Activated T-cell treated with anti-CD3 and anti-CD28 coated beads, Interleukin-2, amount 50 U/mL, for 48 hours (primary cell): ENCODE measurements at regions not wholly inside any gene's neighbourhood (a gene's known extent, or its start where the extent isn't known, plus 50 kb on each side); places are given as distances from the start of the nearest gene placed in this dataset.
"Not testable (repeated sequence)": the region's sequence is repeated elsewhere in the genome, so short reads cannot be mapped to it uniquely, and the experiment has no call there.

Experiments
- DNase-seq, 2 experiments: peaks; one replicate each; pipeline ENCODE4 v3.0.0-alpha.2; 2020

DNA sequence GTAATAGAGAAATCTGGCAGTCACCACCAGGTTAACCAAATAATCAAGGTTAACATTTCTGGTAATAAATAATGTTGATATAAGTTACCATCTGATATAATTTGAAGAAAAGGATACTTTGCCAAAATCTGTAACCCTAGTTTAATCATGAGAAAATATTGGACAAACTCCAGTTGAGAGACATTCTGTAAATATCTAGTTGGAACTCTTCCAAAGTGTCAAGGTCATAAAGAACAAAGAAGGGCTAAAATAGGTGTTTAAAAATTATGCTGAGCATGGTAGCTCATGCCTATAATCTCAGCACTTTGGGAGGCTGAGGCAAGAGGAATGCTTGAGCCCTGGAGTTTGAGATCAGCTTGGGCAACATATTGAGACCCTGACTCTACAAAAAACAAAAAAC is 253.3 kb downstream of the MRPS30 start:
- no peak for DNase-seq

GRCh38 chr5:45081082-45081481 is 272.3 kb downstream of the MRPS30 start:
- no peak for DNase-seq

DNA sequence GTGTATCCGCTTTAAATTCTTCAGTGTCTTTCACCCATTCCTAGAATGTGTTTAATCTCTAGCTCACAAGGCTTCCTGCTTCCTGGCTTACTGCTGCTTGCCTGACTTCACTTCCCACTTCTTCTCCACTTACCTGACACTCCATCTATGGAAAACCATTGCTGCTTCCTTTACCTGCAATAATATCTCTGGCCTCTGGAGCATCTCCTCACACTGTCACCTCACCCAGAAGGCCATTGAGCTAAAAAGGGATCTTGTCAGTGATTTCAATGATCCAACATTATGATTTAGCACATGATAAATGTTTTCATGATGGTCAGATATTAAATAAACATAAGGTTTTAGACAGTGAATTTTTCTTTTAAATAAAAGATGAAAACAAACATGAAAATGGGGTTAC is 281.1 kb downstream of the MRPS30 start:
- no peak for DNase-seq

GRCh38 chr5:45093377-45093776 is 284.6 kb downstream of the MRPS30 start:
- no peak for DNase-seq

GRCh38 chr5:45094876-45095440 is 286.2 kb downstream of the MRPS30 start:
- DNase-seq: no peak

GRCh38 chr5:45098483-45098882 is 289.7 kb downstream of the MRPS30 start:
- no peak for DNase-seq

GRCh38 chr5:45101146-45101545 is 292.4 kb downstream of the MRPS30 start:
- no peak for DNase-seq

DNA sequence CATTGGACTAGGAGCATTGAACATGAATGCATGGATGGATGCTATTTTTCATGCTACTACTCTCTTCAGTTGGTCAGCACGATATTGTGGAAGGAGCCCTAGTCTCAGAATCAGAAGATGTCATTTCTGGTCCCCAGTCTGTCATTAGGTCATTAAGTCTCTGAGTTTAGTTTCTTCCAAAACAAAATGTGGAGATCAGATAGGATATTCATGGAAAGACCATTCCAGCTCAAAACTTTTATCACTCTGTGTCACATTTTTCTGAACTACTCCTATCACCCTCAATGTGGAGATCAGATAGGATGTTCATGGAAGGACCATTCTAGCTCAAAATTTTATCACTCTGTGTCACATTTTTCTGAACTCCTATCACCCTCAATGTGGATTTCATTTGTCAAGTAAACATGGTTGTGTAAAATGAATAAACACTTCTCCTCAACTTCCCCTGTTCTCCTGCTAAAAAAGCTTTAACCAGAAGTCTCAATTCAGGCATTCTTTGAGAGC is 296.8 kb downstream of the MRPS30 start:
- no peak for DNase-seq

DNA sequence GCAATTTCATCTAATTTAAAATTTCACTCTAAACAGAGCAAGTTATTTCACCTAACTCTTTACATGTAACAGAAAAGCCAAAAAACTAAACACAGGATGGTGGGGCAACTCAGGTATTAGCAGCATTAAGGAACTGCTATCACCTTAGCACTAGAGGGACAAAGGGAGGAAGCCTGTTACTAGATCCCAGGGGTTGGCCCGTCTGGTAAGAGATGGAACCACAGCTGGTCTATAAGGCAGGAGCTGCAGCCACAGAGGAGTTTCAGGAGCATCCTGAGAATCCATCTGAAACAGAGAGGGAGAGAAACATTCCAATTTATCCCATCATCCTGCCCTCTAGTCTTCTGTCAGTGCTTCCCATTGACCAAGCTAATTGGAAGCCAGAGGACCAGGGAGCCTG is 300.3 kb downstream of the MRPS30 start:
- no peak for DNase-seq

GRCh38 chr5:45109636-45110035 is 300.9 kb downstream of the MRPS30 start:
- DNase-seq: no peak

GRCh38 chr5:45110399-45110798 is 301.7 kb downstream of the MRPS30 start:
- DNase-seq: no peak

DNA sequence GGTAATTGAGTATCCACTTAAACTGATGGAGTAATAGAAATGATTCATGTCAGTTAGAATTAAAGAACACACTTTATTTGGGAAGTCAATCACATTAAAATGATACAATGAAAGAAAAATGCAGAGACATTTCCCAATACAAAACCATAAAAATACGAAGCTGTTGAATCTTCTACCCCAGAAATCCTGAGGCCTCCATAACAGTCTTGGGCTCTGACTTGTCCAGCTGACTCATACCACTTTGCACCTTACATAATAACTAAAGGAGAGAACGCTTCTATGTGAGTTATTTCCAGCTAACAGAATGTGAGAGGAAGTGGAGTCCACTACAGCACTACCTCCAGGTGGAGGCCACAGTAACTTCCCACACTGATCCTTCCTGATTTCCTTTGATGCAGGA is 305.0 kb downstream of the MRPS30 start:
- DNase-seq: no peak

DNA sequence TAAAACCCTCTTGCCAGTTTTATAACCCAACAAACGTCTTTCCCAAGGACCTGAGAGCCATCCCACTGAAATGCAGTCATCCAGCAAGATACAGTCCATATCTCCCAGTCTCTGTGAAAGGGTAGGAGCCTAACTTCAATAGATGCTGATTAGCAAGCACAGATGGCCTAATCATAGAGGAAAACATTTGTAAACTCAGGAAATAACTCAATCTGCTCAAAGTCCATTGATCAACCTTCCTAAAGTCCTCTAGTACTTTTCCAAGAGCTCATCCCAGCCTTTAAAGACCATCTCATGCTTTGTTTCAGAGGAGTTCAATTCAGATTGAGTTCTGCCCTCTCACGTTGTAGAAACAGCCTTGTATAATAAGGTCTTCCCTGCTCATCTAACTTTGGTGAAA is 324.2 kb downstream of the MRPS30 start:
- DNase-seq: no peak

DNA sequence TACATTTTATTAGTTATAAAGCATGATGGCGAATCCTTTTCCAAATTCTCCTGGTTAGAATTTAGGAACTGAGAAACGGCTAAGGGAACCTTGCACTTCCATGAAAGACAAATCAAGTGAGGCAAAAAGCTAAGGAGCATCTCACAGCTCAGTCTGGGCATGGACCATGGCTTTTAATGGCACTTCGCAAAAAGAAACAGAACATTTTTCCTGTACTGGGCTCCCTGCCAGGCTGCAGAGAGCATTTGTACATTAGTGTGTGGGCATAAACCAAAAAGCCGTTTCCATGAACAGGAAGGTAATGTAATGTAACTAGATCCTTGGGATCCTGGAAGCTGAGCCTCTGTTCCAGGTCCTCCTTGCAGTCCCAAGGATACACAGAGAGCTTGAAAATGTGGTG is 354.2 kb downstream of the MRPS30 start:
- DNase-seq: no peak

DNA sequence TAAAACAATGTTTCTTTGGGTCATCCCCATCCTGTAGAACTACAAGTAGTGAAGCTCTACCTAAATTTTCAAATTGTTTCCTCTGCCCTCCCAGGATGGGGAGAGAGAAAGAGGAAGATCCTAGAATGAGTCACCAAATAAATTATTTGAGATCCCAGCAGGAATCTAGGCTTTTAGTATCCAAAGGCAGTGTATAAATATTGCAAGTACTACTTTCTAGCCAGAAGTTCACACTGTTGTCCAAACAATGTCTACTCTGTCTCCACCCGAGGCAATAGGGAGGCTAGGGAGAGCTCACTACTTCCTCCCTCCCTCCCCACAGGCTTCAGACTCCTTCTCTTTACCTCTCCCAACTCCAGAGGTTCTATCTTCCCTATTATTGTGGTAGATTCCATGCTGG is 362.8 kb downstream of the MRPS30 start:
- DNase-seq: no peak

GRCh38 chr5:45172634-45173033 is 363.9 kb downstream of the MRPS30 start:
- not testable (repeated sequence) for DNase-seq

GRCh38 chr5:45179686-45180085 is 370.9 kb downstream of the MRPS30 start:
- DNase-seq: no peak

GRCh38 chr5:45189042-45189441 is 380.3 kb downstream of the MRPS30 start:
- no peak for DNase-seq

DNA sequence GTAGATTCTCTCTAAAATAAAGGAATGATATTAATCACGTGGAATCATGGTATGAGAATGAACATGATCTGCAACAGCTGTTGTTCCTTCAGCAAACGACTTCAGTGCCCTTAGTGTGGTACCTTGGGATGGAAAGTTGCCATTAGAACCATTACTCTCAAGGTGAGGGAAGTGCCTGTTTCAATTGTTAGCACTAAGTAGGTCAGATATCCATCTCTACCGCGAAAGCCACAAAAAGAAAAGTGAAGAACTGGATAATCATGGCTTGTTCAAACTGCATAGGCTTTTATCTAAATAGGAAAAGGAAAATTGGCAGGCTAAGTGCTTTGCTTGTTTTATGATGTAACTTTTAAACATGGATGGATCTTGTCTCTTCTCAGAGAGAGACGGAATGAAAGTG is 380.7 kb downstream of the MRPS30 start:
- DNase-seq: no peak

- DNase-seq: no peak
Measured at GRCh38 chr5:45195026-45195425, 386.3 kb downstream of the MRPS30 start.
